ENCODE measurements at regions not wholly inside any gene's neighbourhood (a gene's known extent, or its start where the extent isn't known, plus 50 kb on each side); places are given as distances from the start of the nearest gene placed in this dataset.

DNA sequence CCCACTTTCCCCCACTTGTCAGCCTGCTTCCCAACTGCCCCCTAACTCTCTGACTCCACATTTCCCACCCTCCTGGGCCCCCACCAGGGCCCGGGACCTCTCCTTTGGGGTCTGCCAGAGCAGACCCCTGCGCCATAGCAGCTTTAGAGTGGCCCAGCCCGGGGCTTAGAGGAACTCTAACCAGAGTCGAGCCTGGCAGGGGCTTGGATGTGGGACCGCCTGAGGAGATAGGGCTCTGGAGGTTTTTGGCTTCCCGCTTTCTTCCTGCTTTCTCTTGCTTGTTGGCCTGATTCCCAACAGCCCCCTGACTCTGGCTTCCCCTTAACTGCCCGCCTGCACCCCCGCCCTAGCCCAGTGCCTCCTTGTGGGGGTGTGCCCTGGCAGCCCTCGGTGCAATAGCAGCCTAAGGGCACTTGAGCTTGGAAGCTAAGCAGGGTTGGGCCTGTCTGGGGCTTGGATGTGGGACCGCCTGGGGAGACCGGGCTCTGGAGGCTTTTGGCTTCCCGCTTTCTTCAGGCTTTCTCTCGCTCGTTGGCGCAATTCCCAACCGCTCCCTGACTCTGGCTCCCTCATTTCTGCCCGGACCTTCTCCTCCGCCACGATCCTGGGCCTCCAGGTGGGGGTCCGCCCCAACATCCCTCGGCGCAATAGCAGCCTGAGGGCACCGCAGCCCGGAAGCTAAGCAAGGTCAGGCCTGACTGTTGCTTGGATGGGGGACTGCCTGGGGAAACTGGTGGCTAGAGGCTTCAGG is 2292.0 kb downstream of the TP53TG3F start:
- TF ChIP-seq, protein P1, sequence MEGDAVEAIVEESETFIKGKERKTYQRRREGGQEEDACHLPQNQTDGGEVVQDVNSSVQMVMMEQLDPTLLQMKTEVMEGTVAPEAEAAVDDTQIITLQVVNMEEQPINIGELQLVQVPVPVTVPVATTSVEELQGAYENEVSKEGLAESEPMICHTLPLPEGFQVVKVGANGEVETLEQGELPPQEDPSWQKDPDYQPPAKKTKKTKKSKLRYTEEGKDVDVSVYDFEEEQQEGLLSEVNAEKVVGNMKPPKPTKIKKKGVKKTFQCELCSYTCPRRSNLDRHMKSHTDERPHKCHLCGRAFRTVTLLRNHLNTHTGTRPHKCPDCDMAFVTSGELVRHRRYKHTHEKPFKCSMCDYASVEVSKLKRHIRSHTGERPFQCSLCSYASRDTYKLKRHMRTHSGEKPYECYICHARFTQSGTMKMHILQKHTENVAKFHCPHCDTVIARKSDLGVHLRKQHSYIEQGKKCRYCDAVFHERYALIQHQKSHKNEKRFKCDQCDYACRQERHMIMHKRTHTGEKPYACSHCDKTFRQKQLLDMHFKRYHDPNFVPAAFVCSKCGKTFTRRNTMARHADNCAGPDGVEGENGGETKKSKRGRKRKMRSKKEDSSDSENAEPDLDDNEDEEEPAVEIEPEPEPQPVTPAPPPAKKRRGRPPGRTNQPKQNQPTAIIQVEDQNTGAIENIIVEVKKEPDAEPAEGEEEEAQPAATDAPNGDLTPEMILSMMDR (IDR thresholded peaks at IDR 0.05 in 4 of 5, conservative IDR thresholded peaks at IDR 0.05 in 1 of 5) = no peak
- TF ChIP-seq POLR2A (IDR thresholded peaks at IDR 0.05) = no peak

Measured in gastrocnemius medialis (tissue), 4 donors.